ENCODE measurements at regions not wholly inside any gene's neighbourhood (a gene's known extent, or its start where the extent isn't known, plus 50 kb on each side); places are given as distances from the start of the nearest gene placed in this dataset.
A peak's percentile ranks its signal among the peaks of the same experiment; 100 is the strongest.

GRCh38 chr3:194995334-194995733 is 275.6 kb downstream of the XXYLT1 start (continued):
- TF ChIP-seq ZSCAN9 (CRISPR knock-in tag; IDR thresholded peaks at IDR 0.05; ENCODE audit: borderline replicate concordance) (0 out of 2 replicates have a peak, but pooled peaks have one; percentile 60), MED1 (CRISPR knock-in tag; IDR thresholded peaks at IDR 0.05) (peak; percentile 59; the same call in 1 of the 2 replicates), ARID4A (CRISPR knock-in tag; IDR thresholded peaks at IDR 0.05; ENCODE audit: borderline replicate concordance) (no peak), PAXIP1 (CRISPR knock-in tag; conservative IDR thresholded peaks at IDR 0.05) (peak; percentile 71), ZNF383 (CRISPR knock-in tag; IDR thresholded peaks at IDR 0.05; ENCODE audit: borderline replicate concordance) (no peak), PRDM4 (CRISPR knock-in tag; IDR thresholded peaks at IDR 0.05; ENCODE audit: borderline replicate concordance) (no peak), TEAD3 (CRISPR knock-in tag; optimal IDR thresholded peaks at IDR 0.05; ENCODE audit: borderline replicate concordance) (peak; percentile 28), KLF12 (CRISPR knock-in tag; IDR thresholded peaks at IDR 0.05; ENCODE audit: borderline replicate concordance) (no peak), PHF20 (CRISPR knock-in tag; IDR thresholded peaks at IDR 0.05) (no peak), MLX (CRISPR knock-in tag; IDR thresholded peaks at IDR 0.05) (0 out of 2 replicates have a peak, but pooled peaks have one; percentile 57), ZNF3 (CRISPR knock-in tag; IDR thresholded peaks at IDR 0.05) (no peak), ZNF362 (CRISPR knock-in tag; IDR thresholded peaks at IDR 0.05; ENCODE audit: borderline replicate concordance) (no peak), SIX1 (CRISPR knock-in tag; IDR thresholded peaks at IDR 0.05; ENCODE audit: borderline replicate concordance) (no peak), SOX6 (IDR thresholded peaks at IDR 0.05) (no peak), SOX6 (CRISPR knock-in tag; IDR thresholded peaks at IDR 0.05) (peak; percentile 50), CTCF (CRISPR knock-in tag; IDR thresholded peaks at IDR 0.05) (no peak), GATAD2A (CRISPR knock-in tag; IDR thresholded peaks at IDR 0.05) (peak; percentile 68)
